Eye (tissue), 1 donor: ENCODE measurements at regions not wholly inside any gene's neighbourhood (a gene's known extent, or its start where the extent isn't known, plus 50 kb on each side); places are given as distances from the start of the nearest gene placed in this dataset.

Source experiments
- DNase-seq: peaks from one replicate; pipeline ENCODE4 v3.0.0-alpha.2; 2015

GRCh38 chr4:138298866-138299265 lies 56.7 kb upstream of the SLC7A11 start:
- DNase-seq = no peak

GRCh38 chr4:138298431-138298830 lies 56.3 kb upstream of the SLC7A11 start:
- DNase-seq = no peak

GRCh38 chr4:138297743-138298405 lies 55.7 kb upstream of the SLC7A11 start:
- DNase-seq = no peak

- DNase-seq = no peak
These were observed 50.2 kb upstream of the SLC7A11 start for GRCh38 chr4:138292321-138292720.
